Astrocyte (in vitro differentiated cells and primary cell): ENCODE measurements at regions not wholly inside any gene's neighbourhood (a gene's known extent, or its start where the extent isn't known, plus 50 kb on each side); places are given as distances from the start of the nearest gene placed in this dataset.

ENCODE experiments used
- EZH2 ChIP-seq: IDR thresholded peaks from 2 replicates; pipeline ENCODE4 v1.6.1; 2012; ENCODE audit warnings: mild to moderate bottlenecking, low read length, inconsistent platforms; ENCODE audit not compliant: insufficient read depth
- TF ChIP-seq, protein P1 (sequence below): IDR thresholded peaks from 2 replicates; pipeline ENCODE4 v1.5.1; 2011; ENCODE audit warnings: low read depth, mild to moderate bottlenecking, inconsistent platforms, low read length, moderate library complexity; ENCODE audit not compliant: insufficient read depth

DNA sequence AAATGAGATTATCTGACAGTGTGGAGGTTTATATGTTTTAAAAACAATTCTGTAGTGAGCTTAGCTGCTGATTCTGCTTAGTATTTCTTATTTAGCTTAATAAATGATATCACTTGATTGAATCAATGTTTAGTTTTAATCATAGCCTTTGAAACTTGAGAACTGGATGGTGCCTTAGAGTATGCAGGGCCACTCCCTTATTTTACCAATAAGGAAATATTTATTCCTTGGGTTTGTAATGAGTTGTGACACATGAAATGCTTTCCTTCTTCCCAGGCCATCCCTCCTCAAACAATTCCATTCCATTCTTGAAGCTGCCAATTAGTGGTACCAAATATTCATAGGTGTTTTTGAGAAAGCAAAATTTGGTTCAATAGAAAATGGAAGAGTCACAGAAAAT, 183.8 kb upstream of the DCC start:
- TF ChIP-seq, protein P1, sequence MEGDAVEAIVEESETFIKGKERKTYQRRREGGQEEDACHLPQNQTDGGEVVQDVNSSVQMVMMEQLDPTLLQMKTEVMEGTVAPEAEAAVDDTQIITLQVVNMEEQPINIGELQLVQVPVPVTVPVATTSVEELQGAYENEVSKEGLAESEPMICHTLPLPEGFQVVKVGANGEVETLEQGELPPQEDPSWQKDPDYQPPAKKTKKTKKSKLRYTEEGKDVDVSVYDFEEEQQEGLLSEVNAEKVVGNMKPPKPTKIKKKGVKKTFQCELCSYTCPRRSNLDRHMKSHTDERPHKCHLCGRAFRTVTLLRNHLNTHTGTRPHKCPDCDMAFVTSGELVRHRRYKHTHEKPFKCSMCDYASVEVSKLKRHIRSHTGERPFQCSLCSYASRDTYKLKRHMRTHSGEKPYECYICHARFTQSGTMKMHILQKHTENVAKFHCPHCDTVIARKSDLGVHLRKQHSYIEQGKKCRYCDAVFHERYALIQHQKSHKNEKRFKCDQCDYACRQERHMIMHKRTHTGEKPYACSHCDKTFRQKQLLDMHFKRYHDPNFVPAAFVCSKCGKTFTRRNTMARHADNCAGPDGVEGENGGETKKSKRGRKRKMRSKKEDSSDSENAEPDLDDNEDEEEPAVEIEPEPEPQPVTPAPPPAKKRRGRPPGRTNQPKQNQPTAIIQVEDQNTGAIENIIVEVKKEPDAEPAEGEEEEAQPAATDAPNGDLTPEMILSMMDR, result no peak
- no peak for TF ChIP-seq EZH2
